Kidney (tissue), 13 donors: ENCODE measurements at regions not wholly inside any gene's neighbourhood (a gene's known extent, or its start where the extent isn't known, plus 50 kb on each side); places are given as distances from the start of the nearest gene placed in this dataset.

Source experiments
- DNase-seq, 5 donors: peaks; one replicate each; pipeline ENCODE4 v3.0.0-alpha.2; 2013 to 2020
- FAIRE-seq: peaks from 2 replicates; lab custom pipeline; 2012; peaks lifted over from hg19 to GRCh38; lab: Jason Lieb, UNC
- H3K27ac ChIP-seq, 2 donors: one replicate each; pipeline ENCODE4 v1.7.0; 2013; ENCODE audit warnings: low read depth in 2 of 2, low read length in 2 of 2, inconsistent platforms in 1 of 2
- H3K27me3 ChIP-seq: one replicate; pipeline ENCODE4 v1.7.1; 2013; ENCODE audit warnings: low read length, inconsistent platforms; ENCODE audit not compliant: control insufficient read depth, insufficient read depth
- H3K36me3 ChIP-seq, 3 donors: one replicate each; pipeline versions ENCODE4 v1.7.0 to v1.7.1; 2013; ENCODE audit warnings: low read length in 3 of 3, control low read depth in 1 of 3, inconsistent platforms in 1 of 3; ENCODE audit not compliant: insufficient read depth in 3 of 3, control insufficient read depth in 2 of 3
- H3K4me1 ChIP-seq, 3 donors: one replicate each; pipeline versions ENCODE4 v1.7.0 to v1.7.1; 2013; ENCODE audit warnings: low read length in 3 of 3, inconsistent platforms in 1 of 3, low read depth in 1 of 3; ENCODE audit not compliant: control insufficient read depth in 2 of 3, insufficient read depth in 2 of 3
- H3K4me3 ChIP-seq, 3 donors: one replicate each; pipeline versions ENCODE4 v1.7.0 to v1.8.1; 2013; ENCODE audit warnings: low read length in 3 of 3, control low read depth in 1 of 3, inconsistent platforms in 1 of 3
- H3K9ac ChIP-seq, 3 donors: one replicate each; pipeline versions ENCODE4 v1.7.0 to v1.7.1; 2013; ENCODE audit warnings: low read length in 3 of 3, control low read depth in 1 of 3, inconsistent platforms in 1 of 3
- H3K9me3 ChIP-seq, 3 donors: one replicate each; pipeline versions ENCODE4 v1.7.0 to v1.7.1; 2013; ENCODE audit warnings: low read length in 3 of 3, control low read depth in 1 of 3, inconsistent platforms in 1 of 3; ENCODE audit not compliant: control insufficient read depth in 2 of 3, insufficient read depth in 1 of 3
- intact Hi-C: fragments of 100-400 bp; cut with DNase I; formaldehyde crosslinking; loops from one replicate; pipeline ENCODE4 v1.11.1; 2022
- TF ChIP-seq, protein P1 (sequence below): IDR thresholded peaks from 3 replicates; pipeline ENCODE4 v1.5.1; 2012; ENCODE audit warnings: mild to moderate bottlenecking, moderate library complexity, borderline replicate concordance; ENCODE audit not compliant: insufficient read depth; ENCODE audit errors: extremely low read depth
- donor health status: control.
- donor health status: control.
- donor health status: control.
- donor health status: control.
- donor health status: control.
- donor health status: DM: yes; HTN: yes; CAD: no.
- donor health status: Normal renal cell carcinoma (clear cell type).

DNA sequence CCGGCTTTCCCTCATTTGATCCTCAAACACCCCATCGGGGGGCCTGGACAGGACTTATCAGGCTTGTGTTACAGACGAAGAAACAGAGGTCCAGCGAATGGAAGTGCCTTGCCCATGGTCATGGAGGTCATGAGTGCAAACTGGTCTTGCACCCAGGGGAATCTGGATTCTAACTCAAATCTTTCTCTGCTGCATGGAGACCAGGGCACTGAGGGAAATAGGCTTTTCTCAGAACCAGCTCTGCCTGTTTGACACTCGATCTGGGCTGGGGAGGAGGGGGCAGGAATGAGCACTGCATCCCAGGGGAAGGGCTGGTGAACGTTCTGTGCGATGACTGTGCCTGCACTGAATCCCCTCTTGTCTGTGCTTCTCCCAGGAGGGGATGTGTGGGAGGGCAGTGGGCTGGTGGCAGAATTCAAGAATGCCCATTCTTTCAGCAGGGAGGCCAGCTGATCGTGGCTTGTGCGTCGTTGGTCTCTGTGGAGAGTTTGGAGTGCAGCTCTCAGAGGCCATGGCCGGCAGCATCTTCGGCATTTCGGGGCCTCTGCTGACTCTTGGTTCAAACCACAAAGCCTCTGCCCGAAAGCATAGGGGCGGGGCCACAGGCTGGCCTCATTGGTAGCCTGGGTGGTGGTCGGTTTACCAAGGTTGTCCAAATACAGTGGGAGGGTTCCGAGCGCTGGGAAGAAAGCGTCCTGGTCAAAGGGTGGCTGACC, 171.6 kb downstream of the DDX1 start:
- Histone ChIP-seq H3K27me3 (no peaks in the 10 kb centered on the region), H3K9ac (no peak overlapping the region), H3K4me3 (no peak overlapping the region), H3K9me3 (no peaks in the 10 kb centered on the region), H3K36me3 (no peaks in the 10 kb centered on the region), H3K4me1 (no peaks in the 10 kb centered on the region), H3K27ac (no peak overlapping the region)
- TF ChIP-seq, protein P1, sequence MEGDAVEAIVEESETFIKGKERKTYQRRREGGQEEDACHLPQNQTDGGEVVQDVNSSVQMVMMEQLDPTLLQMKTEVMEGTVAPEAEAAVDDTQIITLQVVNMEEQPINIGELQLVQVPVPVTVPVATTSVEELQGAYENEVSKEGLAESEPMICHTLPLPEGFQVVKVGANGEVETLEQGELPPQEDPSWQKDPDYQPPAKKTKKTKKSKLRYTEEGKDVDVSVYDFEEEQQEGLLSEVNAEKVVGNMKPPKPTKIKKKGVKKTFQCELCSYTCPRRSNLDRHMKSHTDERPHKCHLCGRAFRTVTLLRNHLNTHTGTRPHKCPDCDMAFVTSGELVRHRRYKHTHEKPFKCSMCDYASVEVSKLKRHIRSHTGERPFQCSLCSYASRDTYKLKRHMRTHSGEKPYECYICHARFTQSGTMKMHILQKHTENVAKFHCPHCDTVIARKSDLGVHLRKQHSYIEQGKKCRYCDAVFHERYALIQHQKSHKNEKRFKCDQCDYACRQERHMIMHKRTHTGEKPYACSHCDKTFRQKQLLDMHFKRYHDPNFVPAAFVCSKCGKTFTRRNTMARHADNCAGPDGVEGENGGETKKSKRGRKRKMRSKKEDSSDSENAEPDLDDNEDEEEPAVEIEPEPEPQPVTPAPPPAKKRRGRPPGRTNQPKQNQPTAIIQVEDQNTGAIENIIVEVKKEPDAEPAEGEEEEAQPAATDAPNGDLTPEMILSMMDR = no peak
- intact Hi-C loops = no loop called here
- DNase-seq = peak in 2 of 5 donors; percentile 36 to 53
- no peak for FAIRE-seq

DNA sequence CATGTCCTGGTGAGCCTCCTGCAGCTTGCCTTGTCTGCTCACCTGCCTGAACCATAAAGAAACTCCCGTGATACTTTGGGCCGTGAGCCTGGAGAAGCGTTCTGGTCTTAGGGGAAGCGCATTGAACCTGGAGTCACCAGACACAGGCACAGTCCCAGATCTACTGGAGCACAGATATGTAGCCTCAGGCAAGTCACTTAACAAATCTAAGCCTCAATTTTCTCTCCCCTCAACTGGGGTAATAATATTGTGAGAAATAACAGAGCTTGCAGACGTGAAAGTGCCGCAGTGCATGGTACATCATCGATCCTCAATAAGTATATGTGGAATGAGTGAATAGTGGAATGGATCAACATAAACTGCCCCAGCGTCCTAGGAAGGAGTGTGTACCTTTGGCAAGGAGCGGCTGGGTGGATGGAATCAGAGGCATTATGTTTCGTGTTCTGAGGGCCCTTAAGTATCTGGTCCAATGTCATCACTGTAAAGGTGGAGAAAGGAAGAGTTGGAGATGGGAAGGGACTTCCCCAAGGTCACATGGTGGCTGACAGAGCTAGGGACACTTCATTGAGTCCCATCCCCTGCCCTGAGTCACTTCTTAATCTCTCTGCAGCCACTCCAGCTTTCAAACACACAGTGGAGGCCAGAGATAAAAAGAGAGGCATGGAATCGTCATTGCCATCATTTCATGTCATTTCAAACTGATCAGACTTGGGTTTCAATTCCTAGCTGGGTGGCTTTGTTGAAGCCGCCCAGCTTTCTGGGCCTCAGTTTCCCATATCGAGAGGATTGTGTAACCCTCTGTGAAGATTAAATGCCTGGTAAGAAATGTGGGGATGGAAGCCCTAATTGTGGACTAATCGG, 172.4 kb downstream of the DDX1 start:
- Histone ChIP-seq H3K9me3 (no peaks in the 10 kb centered on the region), H3K36me3 (no peaks in the 10 kb centered on the region), H3K27ac (no peak overlapping the region), H3K9ac (no peak overlapping the region), H3K4me1 (no peaks in the 10 kb centered on the region), H3K4me3 (no peak overlapping the region), H3K27me3 (no peaks in the 10 kb centered on the region)
- TF ChIP-seq, protein P1 = no peak
- intact Hi-C loops = no loop called here
- FAIRE-seq (no peak), DNase-seq (no peak)

DNA sequence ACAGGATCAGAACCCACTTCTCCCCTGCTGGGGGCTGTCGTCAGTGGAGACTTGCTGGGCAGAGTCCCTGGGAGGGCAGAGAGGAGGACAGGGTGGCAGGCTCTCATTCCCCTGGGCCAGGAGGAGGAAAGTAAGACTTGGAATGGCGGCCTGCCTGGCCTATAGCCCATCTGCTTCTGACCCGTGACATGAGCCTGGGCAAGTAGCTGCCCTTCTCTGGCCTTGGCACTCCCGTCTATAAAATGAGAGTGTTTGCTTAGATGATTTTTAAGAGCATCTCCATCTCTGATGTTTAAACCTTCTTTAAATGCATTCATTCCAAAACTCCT, 173.0 kb downstream of the DDX1 start:
- Histone ChIP-seq H3K36me3 (no peaks in the 10 kb centered on the region), H3K4me3 (no peak overlapping the region), H3K9ac (no peak overlapping the region), H3K27me3 (no peaks in the 10 kb centered on the region), H3K9me3 (no peaks in the 10 kb centered on the region), H3K27ac (no peak overlapping the region), H3K4me1 (no peaks in the 10 kb centered on the region)
- DNase-seq (no peak), FAIRE-seq (no peak)
- TF ChIP-seq, protein P1 = no peak
- intact Hi-C loops = no loop called here
